SK-N-SH (cell line): ENCODE measurements at regions not wholly inside any gene's neighbourhood (a gene's known extent, or its start where the extent isn't known, plus 50 kb on each side); places are given as distances from the start of the nearest gene placed in this dataset.

Experiments used
- CTCF ChIA-PET: fragments of 300-600, 350-600 bp; formaldehyde crosslinking; extraction: SDS; loops from one replicate; lab custom pipeline; 2021; lab: Yijun Ruan, JAX
- POLR2A ChIA-PET: fragments of 350-600 bp; sonication (Branson Sonifier 250); formaldehyde crosslinking; extraction: SDS; loops from one replicate; lab custom pipeline; 2020; ENCODE audit warnings: antibody characterized with exemption, inconsistent platforms; lab: Yijun Ruan, JAX
- DNase-seq: peaks from one replicate; pipeline ENCODE4 v3.0.0; 2012
- H2AFZ ChIP-seq: fragments of 200-600 bp; sonication (generic); 2 replicates; pipeline ENCODE4 v1.8.1; 2016; ENCODE audit warnings: antibody characterized with exemption, mild to moderate bottlenecking, low read depth
- H3F3A ChIP-seq: fragments of 200-600 bp; sonication (generic); replicated peaks from 2 replicates; pipeline ENCODE3; 2016; ENCODE audit warnings: antibody characterized with exemption, mild to moderate bottlenecking; ENCODE audit not compliant: insufficient read depth
- H3K27ac ChIP-seq, 2 experiments: fragments of 200-500 bp in 1 of 2; fragments of 200-600 bp in 1 of 2; sonication (Bioruptor generic) in 1 of 2; sonication (generic), shearing (Covaris generic) in 1 of 2; 2 replicates each; pipeline versions ENCODE4 v1.5.1 to v1.6.1; 2014 to 2016; ENCODE audit warnings: low read depth in 2 of 2, inconsistent platforms in 1 of 2, low read length in 1 of 2, mild to moderate bottlenecking in 1 of 2, mixed read lengths in 1 of 2
- H3K27me3 ChIP-seq: fragments of 200-600 bp; sonication (generic), shearing (Covaris generic); 2 replicates; pipeline ENCODE4 v1.6.1; 2016; ENCODE audit warnings: mixed run types; ENCODE audit not compliant: insufficient read depth
- H3K36me3 ChIP-seq, 2 experiments: fragments of 200-500 bp in 1 of 2; fragments of 200-600 bp in 1 of 2; sonication (Bioruptor generic) in 1 of 2; sonication (generic) in 1 of 2; replicated peaks in 1 of 2; 2 replicates each; pipeline versions ENCODE3 to v1.5.1; 2014 to 2016; ENCODE audit warnings: low read length in 1 of 2, mild to moderate bottlenecking in 1 of 2; ENCODE audit not compliant: insufficient read depth in 2 of 2, control insufficient read depth in 1 of 2
- H3K4me1 ChIP-seq, 2 experiments: fragments of 200-500 bp in 1 of 2; fragments of 200-600 bp in 1 of 2; sonication (Bioruptor generic) in 1 of 2; sonication (generic), shearing (Covaris generic) in 1 of 2; 2 replicates each; pipeline versions ENCODE4 v1.5.1 to v1.6.1; 2014 to 2016; ENCODE audit warnings: low read depth in 1 of 2, low read length in 1 of 2, mixed run types in 1 of 2; ENCODE audit not compliant: insufficient read depth in 2 of 2, control insufficient read depth in 1 of 2
- H3K4me2 ChIP-seq: fragments of 200-600 bp; sonication (generic), shearing (Covaris generic); 2 replicates; pipeline ENCODE4 v1.6.1; 2017; ENCODE audit warnings: mixed run types
- H3K4me3 ChIP-seq, 2 experiments: fragments of 200-500 bp in 1 of 2; fragments of 200-600 bp in 1 of 2; sonication (Bioruptor generic) in 1 of 2; sonication (generic), shearing (Covaris generic) in 1 of 2; 2 replicates each; pipeline versions ENCODE4 v1.5.1 to v1.8.1; 2014 to 2016; ENCODE audit warnings: low read depth in 2 of 2, inconsistent platforms in 1 of 2, low read length in 1 of 2, mild to moderate bottlenecking in 1 of 2, mixed read lengths in 1 of 2, moderate library complexity in 1 of 2
- H3K79me2 ChIP-seq: fragments of 200-600 bp; sonication (generic); 2 replicates; pipeline ENCODE4 v1.8.1; 2017; ENCODE audit warnings: mild to moderate bottlenecking; ENCODE audit not compliant: insufficient read depth
- H3K9ac ChIP-seq: fragments of 200-600 bp; sonication (generic); 2 replicates; pipeline ENCODE4 v1.6.1; 2017; ENCODE audit warnings: mixed run types
- H3K9me2 ChIP-seq: fragments of 200-600 bp; sonication (generic); 2 replicates; pipeline ENCODE4 v1.6.1; 2017; ENCODE audit warnings: mixed run types
- H3K9me3 ChIP-seq: fragments of 200-600 bp; sonication (generic); 2 replicates; pipeline ENCODE4 v1.6.1; 2017; ENCODE audit warnings: mixed run types, mild to moderate bottlenecking, moderate library complexity
- H4K20me1 ChIP-seq: fragments of 200-600 bp; sonication (generic); 2 replicates; pipeline ENCODE4 v1.6.1; 2017; ENCODE audit warnings: mild to moderate bottlenecking, mixed run types; ENCODE audit not compliant: insufficient read depth
- CHD2 ChIP-seq: fragments of 150-350 bp; IDR thresholded peaks from 2 replicates; pipeline ENCODE4 v1.6.1; 2018; ENCODE audit warnings: low read length; ENCODE audit not compliant: partially characterized antibody
- EZH2phosphoT487 ChIP-seq: fragments of 200-600 bp; sonication (generic); IDR thresholded peaks from 2 replicates; pipeline ENCODE4 v1.6.1; 2017; ENCODE audit warnings: low read depth, mixed run types, mild to moderate bottlenecking, antibody characterized with exemption, moderate library complexity, borderline replicate concordance
- IRF3 ChIP-seq: fragments of 150-350 bp; IDR thresholded peaks from 2 replicates; pipeline ENCODE4 v1.6.1; 2016; ENCODE audit warnings: mild to moderate bottlenecking, low read depth, low read length
- MAX ChIP-seq: IDR thresholded peaks from 2 replicates; pipeline ENCODE4 v1.4.0; 2012; ENCODE audit warnings: low read depth
- MXI1 ChIP-seq: IDR thresholded peaks from 2 replicates; pipeline ENCODE4 v1.6.1; 2012; ENCODE audit warnings: mild to moderate bottlenecking, low read depth, low read length, improper control_type of control experiment
- NRF1 ChIP-seq: IDR thresholded peaks from 2 replicates; pipeline ENCODE4 v1.6.1; 2012; ENCODE audit warnings: low read depth, mild to moderate bottlenecking, low read length
- POLR2AphosphoS5 ChIP-seq: IDR thresholded peaks from 2 replicates; pipeline ENCODE4 v1.6.1; 2012; ENCODE audit warnings: low read depth, low read length
- RAD21 ChIP-seq: IDR thresholded peaks from 2 replicates; pipeline ENCODE4 v1.6.1; 2012; ENCODE audit warnings: mild to moderate bottlenecking, low read length
- REST ChIP-seq: IDR thresholded peaks from 2 replicates; pipeline ENCODE4 v1.6.1; 2012; ENCODE audit warnings: mild to moderate bottlenecking, low read depth, low read length, moderate library complexity
- TAF1 ChIP-seq: IDR thresholded peaks from 2 replicates; pipeline ENCODE4 v1.6.1; 2012; ENCODE audit warnings: low read depth, mild to moderate bottlenecking, low read length, moderate library complexity, borderline replicate concordance
- TCF12 ChIP-seq: IDR thresholded peaks from 2 replicates; pipeline ENCODE4 v1.4.0; 2012
- USF1 ChIP-seq: IDR thresholded peaks from 2 replicates; pipeline ENCODE4 v1.4.0; 2012; ENCODE audit warnings: low read depth, borderline replicate concordance
- YY1 ChIP-seq: IDR thresholded peaks from 2 replicates; pipeline ENCODE4 v1.4.0; 2012; ENCODE audit warnings: low read depth, mild to moderate bottlenecking
- WGBS: methylation state at CpG from one replicate; pipeline ENCODE4 v1.1.6; 2017; ENCODE audit warnings: low lambda C conversion rate; 5-methylcytosine and 5-hydroxymethylcytosine counted together

GRCh38 chr18:67117804-67118203, 398.7 kb downstream of the DSEL start:
- no peaks in the 10 kb centered on the region; a peak in 1 of 4 replicates for H3K4me1 ChIP-seq
- H3K27me3 ChIP-seq = no peaks in the 10 kb centered on the region
- no peaks in the 10 kb centered on the region for H3K9me3 ChIP-seq
- DNase-seq = no peak
- H2AFZ ChIP-seq = no peak overlapping the region
- no peaks in the 10 kb centered on the region for H4K20me1 ChIP-seq
- no peaks in the 10 kb centered on the region for H3K9me2 ChIP-seq
- H3F3A ChIP-seq = no peaks in the 10 kb centered on the region
- no peak overlapping the region for H3K9ac ChIP-seq
- H3K36me3 ChIP-seq = no peaks in the 10 kb centered on the region
- POLR2A ChIA-PET = no interaction called here
- H3K27ac ChIP-seq = no peak overlapping the region
- H3K79me2 ChIP-seq = no peaks in the 10 kb centered on the region
- TF ChIP-seq USF1 = no peak
- CTCF ChIA-PET = interaction anchor here (1.4 kb wide), 1 partner anchor 13 kb away, joined by 4 read pairs; no protein-coding TSS in a partner anchor
- H3K4me2 ChIP-seq = no peak overlapping the region
- H3K4me3 ChIP-seq = no peak overlapping the region

- CTCF ChIA-PET = interaction anchor here (1.7 kb wide), 1 partner anchor 92 kb away, joined by 7 read pairs; no protein-coding TSS in a partner anchor
- Histone ChIP-seq H4K20me1 (no peaks in the 10 kb centered on the region), H3K9me2 (no peaks in the 10 kb centered on the region), H3K4me2 (no peak overlapping the region), H3K27me3 (no peaks in the 10 kb centered on the region), H3K36me3 (no peaks in the 10 kb centered on the region), H3K4me1 (no peaks in the 10 kb centered on the region), H3K4me3 (no peak overlapping the region), H3K27ac (no peak overlapping the region), H2AFZ (no peak overlapping the region), H3K9ac (no peak overlapping the region), H3K79me2 (no peaks in the 10 kb centered on the region), H3F3A (no peaks in the 10 kb centered on the region), H3K9me3 (no peaks in the 10 kb centered on the region)
- POLR2A ChIA-PET = no interaction called here
- TF ChIP-seq MXI1 = no peak
- TF ChIP-seq POLR2AphosphoS5 = no peak
- TF ChIP-seq IRF3 = no peak
- TF ChIP-seq RAD21 = no peak
- no peak for TF ChIP-seq TAF1
- no peak for TF ChIP-seq NRF1
- TF ChIP-seq YY1 = no peak
- TF ChIP-seq CHD2 = no peak
- TF ChIP-seq REST = no peak
- no peak for TF ChIP-seq EZH2phosphoT487
- TF ChIP-seq MAX = no peak
- no peak for TF ChIP-seq TCF12
- no peak for DNase-seq
- 50% methylated on average over 1 of the region's 1 CpG for WGBS
Measured at GRCh38 chr18:67109535-67109934, 407.0 kb downstream of the DSEL start.
